Stimulated activated naive CD8-positive, alpha-beta T cell treated with anti-CD3 and anti-CD28 coated beads, Interleukin-15, Interleukin-2, amounts not matched to agents 100 ng/mL and 50 ng/mL, for 24 hours (primary cell): ENCODE measurements at regions not wholly inside any gene's neighbourhood (a gene's known extent, or its start where the extent isn't known, plus 50 kb on each side); places are given as distances from the start of the nearest gene placed in this dataset.

Experiments used
- H3K27ac Mint-ChIP-seq: one replicate; pipeline ENCODE4 v1.8.0; 2021; ENCODE audit warnings: mild to moderate bottlenecking, mixed read lengths
- H3K27me3 Mint-ChIP-seq: one replicate; pipeline ENCODE4 v1.8.0; 2021; ENCODE audit warnings: mixed read lengths
- H3K36me3 Mint-ChIP-seq: one replicate; pipeline ENCODE4 v1.8.0; 2021; ENCODE audit warnings: low read depth, mixed read lengths
- H3K4me1 Mint-ChIP-seq: one replicate; pipeline ENCODE4 v1.8.0; 2021; ENCODE audit warnings: low read depth, mixed read lengths
- H3K4me3 Mint-ChIP-seq: one replicate; pipeline ENCODE4 v1.8.0; 2021; ENCODE audit warnings: mild to moderate bottlenecking, mixed read lengths
- H3K9me3 Mint-ChIP-seq: one replicate; pipeline ENCODE4 v1.8.0; 2021; ENCODE audit warnings: mixed read lengths

- Mint-ChIP-seq H3K9me3 (no peaks in the 10 kb centered on the region), H3K27ac (no peak overlapping the region), H3K27me3 (peaks cover 34% of the 10 kb centered on the region), H3K4me3 (no peak overlapping the region), H3K36me3 (no peaks in the 10 kb centered on the region), H3K4me1 (no peaks in the 10 kb centered on the region)
These were observed 268.6 kb upstream of the FOXF1 start for GRCh38 chr16:86241681-86242080.

GRCh38 chr16:86242244-86243122 is 267.8 kb upstream of the FOXF1 start:
- H3K4me1 Mint-ChIP-seq = no peaks in the 10 kb centered on the region
- no peak overlapping the region for H3K27ac Mint-ChIP-seq
- H3K27me3 Mint-ChIP-seq = peaks cover 36% of the 10 kb centered on the region
- no peak overlapping the region for H3K4me3 Mint-ChIP-seq
- no peaks in the 10 kb centered on the region for H3K36me3 Mint-ChIP-seq
- H3K9me3 Mint-ChIP-seq = no peaks in the 10 kb centered on the region

- Mint-ChIP-seq H3K27ac (no peak overlapping the region), H3K4me1 (no peaks in the 10 kb centered on the region), H3K36me3 (no peaks in the 10 kb centered on the region), H3K27me3 (peaks cover 36% of the 10 kb centered on the region), H3K9me3 (no peaks in the 10 kb centered on the region), H3K4me3 (no peak overlapping the region)
These were observed 267.2 kb upstream of the FOXF1 start for GRCh38 chr16:86243123-86243473.

- no peak overlapping the region for H3K27ac Mint-ChIP-seq
- no peaks in the 10 kb centered on the region for H3K36me3 Mint-ChIP-seq
- no peaks in the 10 kb centered on the region for H3K4me1 Mint-ChIP-seq
- H3K27me3 Mint-ChIP-seq = peaks cover 36% of the 10 kb centered on the region
- no peaks in the 10 kb centered on the region for H3K9me3 Mint-ChIP-seq
- H3K4me3 Mint-ChIP-seq = no peak overlapping the region
These were observed 266.7 kb upstream of the FOXF1 start for GRCh38 chr16:86243571-86244154.

- H3K27me3 Mint-ChIP-seq = peaks cover 36% of the 10 kb centered on the region
- H3K4me1 Mint-ChIP-seq = no peaks in the 10 kb centered on the region
- no peak overlapping the region for H3K4me3 Mint-ChIP-seq
- H3K27ac Mint-ChIP-seq = no peak overlapping the region
- H3K36me3 Mint-ChIP-seq = no peaks in the 10 kb centered on the region
- H3K9me3 Mint-ChIP-seq = no peaks in the 10 kb centered on the region
These were observed 266.2 kb upstream of the FOXF1 start for GRCh38 chr16:86244158-86244557.

GRCh38 chr16:86244936-86245335 is 265.4 kb upstream of the FOXF1 start:
- H3K4me3 Mint-ChIP-seq = no peak overlapping the region
- no peaks in the 10 kb centered on the region for H3K4me1 Mint-ChIP-seq
- H3K36me3 Mint-ChIP-seq = no peaks in the 10 kb centered on the region
- no peaks in the 10 kb centered on the region for H3K9me3 Mint-ChIP-seq
- peaks cover 33% of the 10 kb centered on the region for H3K27me3 Mint-ChIP-seq
- H3K27ac Mint-ChIP-seq = no peak overlapping the region

- H3K27ac Mint-ChIP-seq = no peak overlapping the region
- no peaks in the 10 kb centered on the region for H3K9me3 Mint-ChIP-seq
- H3K4me3 Mint-ChIP-seq = no peak overlapping the region
- peaks cover 29% of the 10 kb centered on the region for H3K27me3 Mint-ChIP-seq
- H3K4me1 Mint-ChIP-seq = no peaks in the 10 kb centered on the region
- H3K36me3 Mint-ChIP-seq = no peaks in the 10 kb centered on the region
These were observed 265.0 kb upstream of the FOXF1 start for GRCh38 chr16:86245351-86245750.

GRCh38 chr16:86245895-86246294 is 264.4 kb upstream of the FOXF1 start:
- Mint-ChIP-seq H3K27ac (no peak overlapping the region), H3K9me3 (no peaks in the 10 kb centered on the region), H3K4me1 (no peaks in the 10 kb centered on the region), H3K4me3 (no peak overlapping the region), H3K27me3 (peaks cover 24% of the 10 kb centered on the region), H3K36me3 (no peaks in the 10 kb centered on the region)

GRCh38 chr16:86248310-86248905 is 261.9 kb upstream of the FOXF1 start:
- H3K27me3 Mint-ChIP-seq = peaks cover 8% of the 10 kb centered on the region
- no peak overlapping the region for H3K4me3 Mint-ChIP-seq
- H3K36me3 Mint-ChIP-seq = no peaks in the 10 kb centered on the region
- H3K9me3 Mint-ChIP-seq = no peaks in the 10 kb centered on the region
- no peak overlapping the region for H3K27ac Mint-ChIP-seq
- no peaks in the 10 kb centered on the region for H3K4me1 Mint-ChIP-seq

- Mint-ChIP-seq H3K4me1 (no peaks in the 10 kb centered on the region), H3K27me3 (peaks cover 11% of the 10 kb centered on the region), H3K36me3 (no peaks in the 10 kb centered on the region), H3K27ac (no peak overlapping the region), H3K4me3 (no peak overlapping the region), H3K9me3 (no peaks in the 10 kb centered on the region)
These were observed 260.7 kb upstream of the FOXF1 start for GRCh38 chr16:86249631-86250030.

- Mint-ChIP-seq H3K4me3 (no peak overlapping the region), H3K4me1 (no peaks in the 10 kb centered on the region), H3K27ac (no peak overlapping the region), H3K9me3 (peaks cover 4% of the 10 kb centered on the region), H3K27me3 (peaks cover 10% of the 10 kb centered on the region), H3K36me3 (no peaks in the 10 kb centered on the region)
These were observed 258.6 kb upstream of the FOXF1 start for GRCh38 chr16:86251682-86252081.

GRCh38 chr16:86252596-86252995 is 257.7 kb upstream of the FOXF1 start:
- Mint-ChIP-seq H3K27ac (no peak overlapping the region), H3K9me3 (peaks cover 6% of the 10 kb centered on the region), H3K4me1 (no peaks in the 10 kb centered on the region), H3K4me3 (no peak overlapping the region), H3K36me3 (no peaks in the 10 kb centered on the region), H3K27me3 (peaks cover 9% of the 10 kb centered on the region)

GRCh38 chr16:86255966-86256365 is 254.4 kb upstream of the FOXF1 start:
- peaks cover 7% of the 10 kb centered on the region for H3K9me3 Mint-ChIP-seq
- H3K27me3 Mint-ChIP-seq = peaks cover 24% of the 10 kb centered on the region
- H3K4me3 Mint-ChIP-seq = no peak overlapping the region
- no peaks in the 10 kb centered on the region for H3K36me3 Mint-ChIP-seq
- no peak overlapping the region for H3K27ac Mint-ChIP-seq
- H3K4me1 Mint-ChIP-seq = no peaks in the 10 kb centered on the region

- no peaks in the 10 kb centered on the region for H3K4me1 Mint-ChIP-seq
- no peak overlapping the region for H3K4me3 Mint-ChIP-seq
- H3K27ac Mint-ChIP-seq = no peak overlapping the region
- no peaks in the 10 kb centered on the region for H3K36me3 Mint-ChIP-seq
- peaks cover 15% of the 10 kb centered on the region for H3K9me3 Mint-ChIP-seq
- H3K27me3 Mint-ChIP-seq = peaks cover 26% of the 10 kb centered on the region
These were observed 253.3 kb upstream of the FOXF1 start for GRCh38 chr16:86256995-86257394.

GRCh38 chr16:86257546-86257945 is 252.8 kb upstream of the FOXF1 start:
- peaks cover 16% of the 10 kb centered on the region for H3K9me3 Mint-ChIP-seq
- H3K27me3 Mint-ChIP-seq = peaks cover 27% of the 10 kb centered on the region
- H3K27ac Mint-ChIP-seq = no peak overlapping the region
- H3K36me3 Mint-ChIP-seq = no peaks in the 10 kb centered on the region
- no peaks in the 10 kb centered on the region for H3K4me1 Mint-ChIP-seq
- no peak overlapping the region for H3K4me3 Mint-ChIP-seq
